AG10803 (cell line): ENCODE measurements at regions not wholly inside any gene's neighbourhood (a gene's known extent, or its start where the extent isn't known, plus 50 kb on each side); places are given as distances from the start of the nearest gene placed in this dataset.

Experiments
- DNase-seq: peaks from one replicate; pipeline ENCODE4 v3.0.0; 2010; ENCODE audit warnings: low read depth
- H3K4me3 ChIP-seq: 2 replicates; pipeline ENCODE4 v1.5.1; 2011; ENCODE audit warnings: mild to moderate bottlenecking, low read length, control low read depth
- CTCF ChIP-seq: conservative IDR thresholded peaks from 2 replicates; pipeline ENCODE4 v1.5.1; 2011; ENCODE audit warnings: mild to moderate bottlenecking, low read length, control low read depth, inconsistent platforms

- TF ChIP-seq CTCF: no peak
- DNase-seq: no peak
- H3K4me3 ChIP-seq: no peak overlapping the region
These were observed 830.2 kb downstream of the DHX35 start for GRCh38 chr20:39792334-39792733.

- no peak overlapping the region for H3K4me3 ChIP-seq
- TF ChIP-seq CTCF: no peak
- no peak for DNase-seq
These were observed 827.3 kb downstream of the DHX35 start for GRCh38 chr20:39789411-39789810.

- H3K4me3 ChIP-seq: no peak overlapping the region
- TF ChIP-seq CTCF: no peak
These were observed 823.2 kb downstream of the DHX35 start for GRCh38 chr20:39785252-39785917.

GRCh38 chr20:39784693-39785092 is 822.5 kb downstream of the DHX35 start:
- no peak for DNase-seq
- TF ChIP-seq CTCF: no peak
- no peak overlapping the region for H3K4me3 ChIP-seq

More at GRCh38 chr20:39785252-39785917, 823.2 kb downstream of the DHX35 start:
- DNase-seq: no peak

GRCh38 chr20:39778847-39779604 is 816.9 kb downstream of the DHX35 start:
- DNase-seq: peak; percentile 14
- H3K4me3 ChIP-seq: no peak overlapping the region
- peak; percentile 39 for TF ChIP-seq CTCF

GRCh38 chr20:39778431-39778830 is 816.3 kb downstream of the DHX35 start:
- TF ChIP-seq CTCF: no peak
- H3K4me3 ChIP-seq: no peak overlapping the region
- no peak for DNase-seq

- no peak for TF ChIP-seq CTCF
- H3K4me3 ChIP-seq: no peak overlapping the region
- no peak for DNase-seq
These were observed 815.5 kb downstream of the DHX35 start for GRCh38 chr20:39777610-39778009.
